ENCODE measurements at regions not wholly inside any gene's neighbourhood (a gene's known extent, or its start where the extent isn't known, plus 50 kb on each side); places are given as distances from the start of the nearest gene placed in this dataset.

GRCh38 chr18:77522051-77522675 is 272.5 kb downstream of the GALR1 start:
- DNase-seq: no peak

- DNase-seq: no peak
Measured at GRCh38 chr18:77524909-77525308, 275.3 kb downstream of the GALR1 start.

GRCh38 chr18:77526962-77527361 is 277.3 kb downstream of the GALR1 start:
- DNase-seq: no peak

DNA sequence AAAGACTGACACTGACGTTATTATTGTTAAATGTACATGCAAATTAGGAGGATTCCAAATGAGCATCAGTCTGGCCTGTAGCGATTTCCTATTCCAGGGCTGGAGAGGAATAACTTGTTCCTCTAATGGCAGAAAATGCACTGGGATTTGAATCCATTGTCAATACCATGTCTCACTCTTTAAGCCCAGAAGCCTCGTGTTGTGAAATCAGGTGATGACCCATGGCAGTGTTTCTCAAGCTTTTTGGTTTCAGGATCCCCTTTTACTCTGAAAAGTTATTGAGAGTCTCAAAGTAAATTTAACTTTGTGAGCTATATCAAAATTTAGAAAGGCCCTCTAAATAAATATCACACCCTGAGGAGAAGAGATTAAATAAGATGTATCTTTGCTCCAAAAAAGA is 279.2 kb downstream of the GALR1 start:
- no peak for DNase-seq

DNA sequence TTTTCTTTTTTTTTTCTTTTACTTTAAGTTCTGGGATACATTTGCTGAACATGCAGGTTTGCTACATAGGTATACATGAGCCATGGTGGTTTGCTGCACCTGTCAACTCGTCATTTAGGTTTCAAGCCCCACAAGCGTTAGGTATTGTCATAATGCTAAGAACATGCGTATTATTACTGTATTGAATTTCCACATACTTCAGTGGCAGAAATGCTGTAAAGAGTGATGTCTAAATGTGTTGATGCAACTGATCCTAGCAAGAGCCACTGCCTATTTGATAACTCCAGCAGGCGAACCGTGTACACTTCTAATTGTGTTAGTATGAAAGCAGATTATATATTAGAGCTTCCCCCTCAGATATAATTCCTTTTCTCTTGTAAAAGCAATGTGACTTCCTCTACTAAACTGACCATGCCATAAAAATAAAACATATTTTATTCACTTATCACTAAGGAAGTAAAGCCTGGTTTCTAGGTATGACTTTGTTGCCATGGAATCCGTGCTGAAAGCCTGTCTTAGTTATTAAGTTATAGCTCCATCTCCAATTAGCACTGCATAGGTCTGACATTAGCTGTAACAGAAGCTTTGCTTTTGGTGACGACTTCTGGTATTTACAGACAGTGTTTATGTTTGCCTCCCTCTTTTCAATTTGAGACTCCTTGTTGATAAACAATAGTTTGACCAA is 280.0 kb downstream of the GALR1 start:
- DNase-seq: no peak

DNA sequence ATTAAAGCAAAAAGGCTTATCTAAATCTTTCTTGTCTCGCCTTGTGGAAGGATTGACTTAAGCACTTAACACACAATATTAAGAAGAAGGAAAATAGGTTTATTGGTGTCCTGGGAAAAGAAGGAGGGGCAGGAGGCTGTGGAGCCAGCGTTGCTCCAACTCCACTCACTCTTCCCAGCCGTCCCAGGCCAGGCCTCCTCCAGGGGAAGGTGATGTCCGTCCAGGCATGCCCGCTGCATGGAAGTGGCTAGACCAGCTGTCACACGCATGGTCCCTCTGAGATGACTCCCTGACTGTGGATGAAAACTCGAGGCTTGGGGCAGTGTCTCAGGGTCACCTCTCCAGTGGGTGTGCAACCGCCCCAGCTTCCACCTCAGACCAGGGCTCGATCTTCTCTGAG is 281.1 kb downstream of the GALR1 start:
- DNase-seq: no peak

DNA sequence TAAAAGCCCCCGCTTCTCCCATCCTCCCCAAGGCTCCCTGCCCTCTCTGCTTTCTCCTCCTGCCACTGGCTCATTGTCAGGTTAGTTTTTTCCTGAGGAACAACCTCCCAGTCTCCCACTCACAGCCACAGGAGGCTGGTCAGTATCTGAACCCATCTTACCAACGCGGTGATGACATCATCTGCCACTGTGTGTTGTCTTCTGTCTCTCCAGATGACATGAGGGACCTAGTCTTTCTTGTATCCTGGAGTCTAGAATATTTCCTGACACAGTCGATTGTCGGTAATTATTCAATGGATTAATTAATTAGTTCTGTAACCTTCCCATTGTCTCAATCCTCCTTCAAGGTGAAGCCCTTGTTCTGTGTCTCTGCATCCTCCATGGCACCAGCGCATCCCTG is 290.2 kb downstream of the GALR1 start:
- no peak for DNase-seq

DNA sequence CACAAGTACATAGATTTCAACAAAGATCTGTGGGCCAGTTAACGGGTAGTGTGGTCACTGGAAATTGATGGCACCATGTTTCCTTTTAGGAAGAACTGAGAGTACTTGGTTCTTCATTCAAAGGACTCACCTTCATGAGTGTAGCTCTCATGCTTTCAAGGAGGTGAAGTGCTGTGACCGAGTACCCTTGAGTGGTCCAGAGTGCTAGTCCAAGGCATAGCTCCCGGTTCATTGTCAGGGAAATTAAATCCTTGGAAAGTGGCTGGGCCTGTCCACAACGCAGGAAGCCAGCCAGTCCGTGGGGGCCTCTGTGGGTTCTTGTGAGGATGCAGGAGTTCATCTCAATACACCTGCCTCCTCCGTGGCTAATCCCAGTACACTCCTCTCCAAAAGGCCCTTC is 295.1 kb downstream of the GALR1 start:
- DNase-seq: no peak

GRCh38 chr18:77547757-77548156 is 298.1 kb downstream of the GALR1 start:
- no peak for DNase-seq

- DNase-seq: no peak
Measured at GRCh38 chr18:77548790-77549420, 299.3 kb downstream of the GALR1 start.

DNA sequence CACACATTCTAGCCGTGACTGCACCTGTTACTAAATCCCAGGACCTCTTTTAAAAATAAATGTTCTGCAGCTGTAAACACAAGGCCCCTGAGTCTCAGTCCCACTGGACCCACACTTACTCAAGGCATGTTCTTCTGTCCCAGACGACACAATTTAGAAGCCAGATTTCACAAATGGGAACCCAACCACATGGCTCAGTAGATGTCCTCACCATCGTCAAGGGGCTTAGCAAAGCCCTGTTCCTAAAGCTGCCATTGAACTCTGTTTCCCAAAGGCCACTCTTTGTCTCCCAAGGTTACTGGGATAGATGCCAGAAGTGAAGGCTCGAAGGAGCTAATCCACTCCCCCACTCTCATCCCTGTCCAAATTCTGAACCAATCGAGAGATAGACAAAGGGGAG is 301.0 kb downstream of the GALR1 start:
- DNase-seq: no peak

DNA sequence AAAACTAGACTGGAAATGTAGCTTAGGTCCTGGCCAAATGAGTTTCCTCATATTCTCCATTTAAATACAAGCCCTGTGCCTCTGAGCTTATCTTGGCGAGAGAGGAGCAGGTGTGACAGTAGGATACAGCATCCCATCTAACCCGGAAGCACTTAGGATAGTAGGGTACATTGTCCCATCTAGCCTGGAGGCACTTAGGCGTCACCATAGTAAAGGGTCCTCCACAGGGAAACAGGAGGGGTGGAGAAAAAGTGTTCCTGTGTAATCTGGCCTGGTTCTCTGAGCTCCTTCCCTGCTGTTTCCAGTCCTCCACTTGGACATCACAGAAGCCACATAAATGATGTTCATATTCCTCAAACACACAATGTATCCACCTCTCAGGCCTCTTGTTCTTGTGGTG is 301.4 kb downstream of the GALR1 start:
- no peak for DNase-seq

- no peak for DNase-seq
Measured at GRCh38 chr18:77552945-77553344, 303.3 kb downstream of the GALR1 start.

- no peak for DNase-seq
Measured at GRCh38 chr18:77554061-77554460, 304.4 kb downstream of the GALR1 start.

DNA sequence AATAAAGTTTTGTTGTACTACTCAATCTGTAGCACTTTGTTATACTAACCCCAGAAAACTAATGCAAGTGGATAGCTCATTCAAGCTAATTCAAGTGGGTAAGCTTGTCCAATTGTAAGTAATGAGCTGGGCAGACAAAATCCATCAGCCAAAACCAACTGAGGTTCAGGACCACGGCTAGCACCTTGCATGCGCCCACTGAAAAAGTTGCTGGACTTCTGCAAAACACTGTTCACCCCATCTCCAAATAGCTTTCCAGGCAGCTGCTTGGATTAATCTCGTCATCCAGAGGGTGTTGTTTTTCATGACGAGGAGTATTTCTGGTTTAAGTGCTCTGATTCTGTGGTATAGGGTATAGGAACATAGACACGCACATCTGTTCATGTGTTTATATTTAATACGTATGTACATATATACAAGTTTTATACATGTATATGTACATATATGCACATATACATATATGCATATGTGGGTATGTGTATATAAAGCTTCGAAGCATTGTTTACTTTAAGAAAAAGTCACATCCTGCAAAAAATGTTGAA is 307.5 kb downstream of the GALR1 start:
- no peak for DNase-seq

DNA sequence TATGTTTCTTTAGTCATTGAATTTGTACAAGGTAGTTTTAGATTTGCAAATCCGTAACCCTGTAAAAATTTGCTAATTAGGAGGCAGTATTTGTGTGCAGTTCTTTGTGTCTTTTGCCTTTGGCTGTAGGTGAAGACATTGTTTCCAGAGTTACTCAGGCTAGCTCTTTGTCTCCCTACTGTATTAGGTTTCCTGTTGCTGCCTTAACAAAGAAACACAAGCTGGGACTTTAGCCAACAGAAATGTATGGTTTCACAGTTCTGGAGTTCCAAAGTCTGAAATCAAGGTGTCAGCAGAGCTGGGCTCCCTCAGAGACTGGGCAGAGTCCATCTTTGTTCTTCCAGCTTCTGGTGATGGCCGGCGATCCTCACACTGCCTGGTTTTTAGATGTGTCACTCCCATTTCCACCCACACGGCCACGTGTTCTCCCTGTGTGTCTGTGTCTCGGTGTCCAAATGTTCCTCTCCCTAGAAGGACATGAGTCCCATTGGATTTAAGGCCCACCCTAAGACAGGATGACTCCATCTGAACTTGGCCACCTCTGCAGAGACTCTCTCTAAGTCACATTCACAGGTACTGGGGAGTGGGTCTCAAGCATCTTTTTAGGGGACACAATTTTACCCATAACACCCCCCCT is 309.7 kb downstream of the GALR1 start:
- DNase-seq: no peak

GRCh38 chr18:77560341-77560992 is 310.8 kb downstream of the GALR1 start:
- no peak for DNase-seq

DNA sequence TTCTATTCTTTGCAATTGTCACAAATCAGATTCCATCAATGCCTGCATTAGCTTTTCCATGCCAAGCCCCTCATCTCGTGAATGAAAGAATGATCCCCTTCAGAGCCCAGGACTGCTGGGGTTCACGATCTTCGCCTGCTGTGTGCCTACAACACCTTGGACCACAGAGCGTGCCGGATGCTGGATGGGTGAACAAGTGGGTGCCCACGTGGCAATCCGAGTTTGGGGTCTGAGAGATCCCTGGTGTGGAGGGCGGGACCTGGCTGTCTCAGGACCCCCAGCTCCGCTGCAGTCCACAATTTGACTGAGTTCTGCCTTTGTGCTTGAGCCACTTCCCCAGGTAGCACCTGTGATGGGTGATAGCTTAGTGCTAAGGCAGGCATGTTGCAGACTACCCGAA is 317.0 kb downstream of the GALR1 start:
- no peak for DNase-seq

GRCh38 chr18:77567205-77567604 is 317.6 kb downstream of the GALR1 start:
- DNase-seq: no peak

DNA sequence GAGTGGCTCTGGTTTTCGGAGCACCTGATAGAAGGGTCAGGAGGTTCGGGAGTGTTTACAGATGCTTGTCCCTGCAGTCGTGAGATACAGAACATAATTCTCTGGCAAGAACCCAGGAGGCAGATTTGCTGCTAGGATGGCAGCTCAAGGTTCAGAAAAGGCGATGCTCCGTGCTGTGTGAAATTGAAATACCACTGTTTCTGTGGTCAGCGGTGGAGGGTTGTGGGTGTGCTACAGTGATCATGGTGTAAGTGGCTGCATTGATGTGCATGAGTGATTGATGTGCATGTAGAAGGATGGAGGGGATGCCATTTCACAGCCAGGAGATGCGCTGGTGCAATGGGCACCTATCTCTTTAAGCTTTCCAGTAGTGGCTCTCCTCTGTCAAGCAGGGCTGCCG is 322.1 kb downstream of the GALR1 start:
- no peak for DNase-seq

- DNase-seq: no peak
Measured at GRCh38 chr18:77572537-77572936, 322.9 kb downstream of the GALR1 start.

- DNase-seq: no peak
Measured at GRCh38 chr18:77573571-77573970, 323.9 kb downstream of the GALR1 start.

- no peak for DNase-seq
Measured at GRCh38 chr18:77590943-77591515, 341.4 kb downstream of the GALR1 start.
